D341Med (cell line): ENCODE measurements at regions not wholly inside any gene's neighbourhood (a gene's known extent, or its start where the extent isn't known, plus 50 kb on each side); places are given as distances from the start of the nearest gene placed in this dataset.
A peak's percentile ranks its signal among the peaks of the same experiment; 100 is the strongest.
"Not testable (repeated sequence)": the region's sequence is repeated elsewhere in the genome, so short reads cannot be mapped to it uniquely, and the experiment has no call there.

Experiments used
- DNase-seq: peaks from one replicate; pipeline ENCODE4 v3.0.0; 2012; ENCODE audit warnings: low spot score

DNA sequence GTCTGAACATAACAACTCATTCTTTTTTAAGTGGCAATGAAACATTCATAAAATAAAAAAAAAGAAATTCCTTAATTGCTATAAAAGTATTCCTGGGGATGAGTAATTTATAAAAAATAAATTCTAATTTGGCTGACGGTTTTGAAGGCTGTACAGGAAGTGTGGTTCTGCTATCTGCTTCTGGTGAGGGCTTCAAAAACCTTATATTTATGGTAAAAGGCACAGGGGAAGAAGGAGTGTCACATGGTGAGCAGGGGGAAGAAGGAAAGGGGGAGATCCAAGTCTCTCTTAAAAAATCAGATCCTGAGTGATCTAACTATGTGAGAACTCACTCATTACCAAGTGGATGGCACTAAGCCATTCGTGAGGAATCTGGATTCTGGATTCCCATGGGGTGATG is 539.0 kb downstream of the GOLGA6L6 start:
- not testable (repeated sequence) for DNase-seq

DNA sequence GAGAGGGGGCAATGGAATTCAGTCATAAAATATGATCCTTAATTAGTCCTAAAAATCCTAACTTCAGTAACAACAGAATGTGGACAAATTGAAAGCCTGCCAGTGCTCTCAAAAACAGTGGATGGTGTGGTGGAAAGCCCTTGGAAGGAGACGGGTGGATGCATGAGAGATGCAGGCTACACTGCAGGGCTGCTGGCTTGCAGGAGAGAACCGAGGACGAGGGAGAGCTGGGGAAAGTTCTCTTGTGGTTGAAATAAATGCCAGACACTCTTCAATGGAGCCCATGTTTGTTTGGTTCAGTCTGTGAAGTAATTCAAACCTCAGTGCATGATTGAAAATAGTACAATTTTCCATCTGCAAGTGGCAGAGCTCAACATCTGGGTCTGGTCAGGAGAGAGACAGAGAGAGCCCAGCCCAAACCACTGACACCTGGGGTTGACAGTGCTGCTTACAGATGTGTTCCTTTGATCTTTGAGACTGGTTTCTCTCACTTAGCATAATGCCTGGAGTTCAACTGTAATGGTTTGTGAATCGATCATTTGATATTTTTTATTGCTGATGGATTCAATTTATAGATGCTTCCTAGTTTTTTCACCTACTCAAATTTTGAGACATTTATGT is 544.9 kb downstream of the GOLGA6L6 start:
- DNase-seq: not testable (repeated sequence)

DNA sequence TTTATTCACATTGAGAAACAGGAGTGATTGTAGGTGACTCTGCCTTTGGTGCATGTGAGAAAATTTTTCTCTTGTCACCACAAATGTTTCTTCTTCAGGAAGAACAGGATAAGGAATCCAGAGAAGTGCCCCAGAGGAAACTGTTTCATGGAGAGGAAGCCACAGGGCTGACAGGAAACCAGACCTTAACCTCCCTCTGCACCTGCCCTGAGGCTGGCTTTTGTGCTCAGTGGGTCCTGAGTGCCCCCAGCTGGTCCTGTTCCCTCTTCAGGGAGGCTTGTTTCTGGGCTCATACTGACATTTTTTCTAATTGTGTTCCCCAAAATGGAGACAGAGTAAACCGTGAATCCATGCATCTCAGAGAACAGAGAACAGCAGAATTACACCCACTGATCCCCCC is 546.3 kb downstream of the GOLGA6L6 start:
- DNase-seq: not testable (repeated sequence)

- no peak for DNase-seq
Measured at GRCh38 chr15:19992428-19992827, 549.2 kb downstream of the GOLGA6L6 start.

GRCh38 chr15:19988094-19988660 is 553.4 kb downstream of the GOLGA6L6 start:
- no peak for DNase-seq

- peak; percentile 31 for DNase-seq
Measured at GRCh38 chr15:19987389-19988048, 554.1 kb downstream of the GOLGA6L6 start.

DNA sequence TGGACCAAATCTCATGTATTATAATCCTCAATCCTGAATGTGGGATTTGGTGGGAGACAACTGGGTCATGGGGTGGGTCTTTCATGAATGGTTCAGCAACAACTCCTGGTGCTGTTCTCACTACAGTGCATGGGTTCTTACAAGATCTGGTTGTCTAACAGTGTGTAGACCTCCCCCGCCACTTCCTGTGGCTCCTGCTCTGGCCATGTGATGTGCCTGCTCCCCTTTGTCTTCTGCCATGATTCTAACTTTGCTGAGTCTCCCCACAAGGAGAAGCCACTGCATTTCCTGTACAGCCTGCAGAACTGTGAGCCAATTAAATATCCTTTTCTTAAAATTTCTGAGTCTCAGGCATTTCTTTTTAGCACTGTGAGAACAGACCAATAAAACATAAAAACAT is 557.5 kb downstream of the GOLGA6L6 start:
- no peak for DNase-seq

- no peak for DNase-seq
Measured at GRCh38 chr15:19974998-19975397, 566.6 kb downstream of the GOLGA6L6 start.

DNA sequence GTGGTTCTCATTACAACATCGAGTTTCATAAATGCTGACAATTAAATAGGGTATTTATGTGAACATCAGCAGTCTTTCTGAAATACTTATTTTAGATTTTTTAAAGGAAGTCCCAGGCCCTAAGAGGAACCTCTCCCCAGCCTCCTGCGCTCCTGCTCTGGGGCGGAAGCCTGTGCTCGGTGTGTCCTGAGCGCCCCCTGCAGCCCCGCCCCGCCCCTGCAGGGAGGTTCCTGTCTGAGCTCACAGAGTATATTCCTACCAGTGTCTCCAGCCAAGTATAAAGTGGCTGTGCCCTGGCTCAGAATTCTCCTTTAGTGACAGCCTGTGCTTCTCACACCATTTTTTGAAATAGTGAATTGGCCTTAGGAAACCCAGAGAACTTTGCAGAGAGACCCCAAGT is 567.9 kb downstream of the GOLGA6L6 start:
- no peak for DNase-seq

DNA sequence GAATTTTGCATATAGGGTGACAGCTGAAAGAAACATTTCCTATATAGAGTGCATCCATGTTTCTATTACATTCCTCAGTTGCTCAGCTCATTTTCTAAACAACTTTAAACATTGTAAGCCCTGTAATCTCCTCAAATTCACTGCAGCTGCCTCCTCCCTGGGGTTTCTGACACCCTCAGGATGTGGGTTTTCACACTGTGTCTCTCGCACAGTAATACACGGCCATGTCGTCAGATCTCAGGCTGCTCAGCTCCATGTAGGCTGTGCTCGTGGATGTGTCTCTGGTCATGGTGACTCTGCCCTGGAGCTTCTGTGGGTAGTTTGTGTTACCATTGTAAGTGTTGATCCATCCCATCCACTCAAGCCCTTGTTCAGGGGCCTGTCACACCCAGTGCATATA is 569.0 kb downstream of the GOLGA6L6 start:
- not testable (repeated sequence) for DNase-seq

- not testable (repeated sequence) for DNase-seq
Measured at GRCh38 chr15:19965574-19965973, 576.0 kb downstream of the GOLGA6L6 start.

- not testable (repeated sequence) for DNase-seq
Measured at GRCh38 chr15:19964480-19964879, 577.1 kb downstream of the GOLGA6L6 start.

GRCh38 chr15:19956124-19956796 is 585.3 kb downstream of the GOLGA6L6 start:
- no peak for DNase-seq

GRCh38 chr15:19944261-19944888 is 597.2 kb downstream of the GOLGA6L6 start:
- DNase-seq: no peak

DNA sequence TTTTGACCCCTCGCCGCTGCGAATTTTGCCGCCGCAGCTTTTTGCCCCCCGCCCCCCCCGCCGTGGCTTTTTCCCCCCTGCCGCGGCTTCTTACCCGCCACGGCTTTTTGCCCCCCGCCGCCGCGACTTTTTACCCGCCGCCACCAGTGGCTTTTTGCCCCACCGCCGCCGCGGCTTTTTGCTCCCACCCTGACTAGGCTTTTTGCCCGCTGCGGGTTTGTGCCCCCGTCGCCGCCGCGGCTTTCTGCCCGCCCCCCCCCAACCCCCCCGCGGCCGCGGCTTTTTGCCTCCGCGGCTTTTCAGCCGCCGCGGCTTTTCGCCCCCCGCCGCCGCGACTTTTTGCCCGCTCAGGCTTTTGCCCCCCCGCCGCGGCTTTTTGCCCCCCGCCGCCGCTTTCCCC is 598.1 kb downstream of the GOLGA6L6 start:
- no peak for DNase-seq

GRCh38 chr15:19903281-19903680 is 638.3 kb downstream of the GOLGA6L6 start:
- not testable (repeated sequence) for DNase-seq

DNA sequence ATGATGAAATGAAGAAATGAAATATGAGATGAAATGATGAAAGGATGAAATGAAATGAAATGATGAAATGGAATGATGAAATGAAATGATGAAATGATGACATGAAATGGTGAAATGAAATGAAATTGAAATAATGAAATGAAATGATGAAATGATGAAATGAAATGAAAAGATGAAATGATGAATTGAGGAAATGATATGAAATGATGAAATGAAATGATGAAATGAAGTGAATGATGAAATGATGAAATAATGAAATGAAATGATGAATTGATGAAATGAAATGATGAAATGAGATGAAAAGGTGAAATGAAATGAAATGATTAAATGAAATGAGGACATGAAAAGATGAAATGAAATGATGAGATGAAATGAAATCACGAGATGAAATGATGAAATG is 639.2 kb downstream of the GOLGA6L6 start:
- DNase-seq: not testable (repeated sequence)

- not testable (repeated sequence) for DNase-seq
Measured at GRCh38 chr15:19901414-19901813, 640.2 kb downstream of the GOLGA6L6 start.

DNA sequence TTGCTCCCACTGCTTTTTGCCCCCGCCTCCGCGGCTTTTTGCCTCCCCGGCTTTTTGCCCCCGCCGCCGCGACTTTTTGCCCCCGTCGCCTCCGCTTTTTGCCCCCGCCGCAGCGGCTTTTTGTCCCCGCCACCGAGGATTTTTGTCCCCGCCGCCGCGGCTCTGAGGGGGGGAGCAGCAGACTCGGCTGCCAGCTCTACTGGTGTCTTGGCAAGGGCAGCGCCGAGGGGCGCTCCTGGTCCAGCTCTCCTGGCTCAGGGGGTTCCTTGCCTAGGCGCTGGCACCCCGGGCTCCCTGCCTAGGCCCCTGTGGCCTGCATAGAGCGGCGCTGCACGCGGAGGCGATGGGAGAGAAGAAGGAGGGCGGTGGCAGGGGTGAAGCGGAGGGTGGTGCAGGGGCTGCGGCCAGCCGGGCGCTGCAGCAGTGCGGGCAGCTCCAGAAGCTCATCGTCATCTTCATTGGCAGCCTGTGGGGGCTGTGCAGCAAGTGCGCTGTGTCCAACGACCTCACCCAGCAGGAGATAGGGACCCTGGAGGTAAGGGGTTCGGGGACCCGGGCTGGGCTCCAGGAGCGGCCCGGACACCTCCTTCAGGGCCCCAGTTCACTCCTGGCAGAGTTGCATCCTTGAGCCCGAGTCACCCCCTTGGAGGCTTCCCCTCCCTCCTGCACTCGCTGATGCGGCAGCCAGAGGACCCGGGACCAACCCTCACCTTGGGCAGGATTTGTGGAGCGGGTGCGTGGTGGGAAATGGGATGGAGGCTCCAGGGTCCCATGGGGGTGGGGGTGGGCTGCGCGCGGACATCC is 642.4 kb downstream of the GOLGA6L6 start:
- DNase-seq: no peak

DNA sequence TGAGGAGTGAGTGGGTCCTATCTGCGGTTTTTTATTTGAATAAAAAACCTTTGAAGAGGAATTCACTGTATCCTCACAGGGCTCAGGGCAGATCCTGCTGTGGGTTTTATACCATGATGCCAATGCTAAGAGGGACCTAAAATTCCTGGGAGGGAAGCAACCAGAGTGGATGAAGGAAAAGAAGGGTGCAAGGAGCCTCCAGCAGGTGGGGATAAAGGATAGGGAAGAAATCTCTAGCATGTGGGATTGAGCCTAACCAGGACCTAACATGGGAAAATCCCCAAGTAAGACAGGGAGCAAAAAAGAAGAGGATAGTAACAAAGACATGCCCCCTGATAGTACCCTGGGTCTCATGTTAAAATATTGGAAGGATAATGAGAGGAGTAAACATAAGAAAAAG is 652.8 kb downstream of the GOLGA6L6 start:
- DNase-seq: not testable (repeated sequence)

GRCh38 chr15:19844061-19844460 is 697.5 kb downstream of the GOLGA6L6 start:
- DNase-seq: not testable (repeated sequence)
